ENCODE measurements at regions not wholly inside any gene's neighbourhood (a gene's known extent, or its start where the extent isn't known, plus 50 kb on each side); places are given as distances from the start of the nearest gene placed in this dataset.

- H2AFZ ChIP-seq (ENCODE audit: low read depth, low read length, severe bottlenecking): no peak overlapping the region
- H3K9ac ChIP-seq (ENCODE audit: low read length): no peak overlapping the region
- no peaks in the 10 kb centered on the region for H4K20me1 ChIP-seq (ENCODE audit: low read depth, low read length)
- H3K9me2 ChIP-seq (replicated peaks; ENCODE audit: insufficient read depth, low read length): no peaks in the 10 kb centered on the region
- H3K27ac ChIP-seq (ENCODE audit: low read depth, low read length): no peak overlapping the region
- no peak overlapping the region for H3K4me2 ChIP-seq (ENCODE audit: low read depth, low read length, poor library complexity, severe bottlenecking)
- no peaks in the 10 kb centered on the region for H3K27me3 ChIP-seq (ENCODE audit: low read length)
- H3K4me3 ChIP-seq (ENCODE audit: insufficient read depth, low read length, poor library complexity, severe bottlenecking): no peak overlapping the region
- no peaks in the 10 kb centered on the region for H3K9me3 ChIP-seq (ENCODE audit: insufficient read depth, low read length)
- H3F3A ChIP-seq (ENCODE audit: insufficient read depth): no peaks in the 10 kb centered on the region
- H3K36me3 ChIP-seq (ENCODE audit: low read length): no peaks in the 10 kb centered on the region
- no peak for TF ChIP-seq CTCF (IDR thresholded peaks at IDR 0.05; ENCODE audit: insufficient read depth, low read length, poor library complexity, severe bottlenecking)
- no peaks in the 10 kb centered on the region for H3K79me2 ChIP-seq (ENCODE audit: insufficient read depth, low read length)
These were observed 581.7 kb upstream of the AMOT start for GRCh38 chrX:113422323-113422722.

- Histone ChIP-seq H3K9me2 (replicated peaks; ENCODE audit: insufficient read depth, low read length) (no peaks in the 10 kb centered on the region), H3F3A (ENCODE audit: insufficient read depth) (no peaks in the 10 kb centered on the region), H3K27ac (ENCODE audit: low read depth, low read length) (no peak overlapping the region), H4K20me1 (ENCODE audit: low read depth, low read length) (no peaks in the 10 kb centered on the region), H3K9ac (ENCODE audit: low read length) (no peak overlapping the region), H3K4me3 (ENCODE audit: insufficient read depth, low read length, poor library complexity, severe bottlenecking) (no peak overlapping the region), H3K9me3 (ENCODE audit: insufficient read depth, low read length) (no peaks in the 10 kb centered on the region), H3K27me3 (ENCODE audit: low read length) (no peaks in the 10 kb centered on the region), H3K36me3 (ENCODE audit: low read length) (no peaks in the 10 kb centered on the region), H2AFZ (ENCODE audit: low read depth, low read length, severe bottlenecking) (no peak overlapping the region), H3K79me2 (ENCODE audit: insufficient read depth, low read length) (no peaks in the 10 kb centered on the region), H3K4me2 (ENCODE audit: low read depth, low read length, poor library complexity, severe bottlenecking) (no peak overlapping the region)
- TF ChIP-seq EZH2phosphoT487 (conservative IDR thresholded peaks at IDR 0.05; ENCODE audit: low read length) (no peak), CTCF (IDR thresholded peaks at IDR 0.05; ENCODE audit: insufficient read depth, low read length, poor library complexity, severe bottlenecking) (no peak)
These were observed 580.8 kb upstream of the AMOT start for GRCh38 chrX:113421432-113421831.

- Histone ChIP-seq H4K20me1 (ENCODE audit: low read depth, low read length) (no peaks in the 10 kb centered on the region), H3K36me3 (ENCODE audit: low read length) (no peaks in the 10 kb centered on the region), H3K4me3 (ENCODE audit: insufficient read depth, low read length, poor library complexity, severe bottlenecking) (no peak overlapping the region), H3K9me3 (ENCODE audit: insufficient read depth, low read length) (no peaks in the 10 kb centered on the region), H3K4me2 (ENCODE audit: low read depth, low read length, poor library complexity, severe bottlenecking) (no peak overlapping the region), H2AFZ (ENCODE audit: low read depth, low read length, severe bottlenecking) (no peak overlapping the region), H3K27me3 (ENCODE audit: low read length) (no peaks in the 10 kb centered on the region), H3K9me2 (replicated peaks; ENCODE audit: insufficient read depth, low read length) (no peaks in the 10 kb centered on the region), H3F3A (ENCODE audit: insufficient read depth) (no peaks in the 10 kb centered on the region), H3K9ac (ENCODE audit: low read length) (no peak overlapping the region), H3K27ac (ENCODE audit: low read depth, low read length) (no peak overlapping the region), H3K79me2 (ENCODE audit: insufficient read depth, low read length) (no peaks in the 10 kb centered on the region)
- TF ChIP-seq EZH2phosphoT487 (conservative IDR thresholded peaks at IDR 0.05; ENCODE audit: low read length) (no peak), CTCF (IDR thresholded peaks at IDR 0.05; ENCODE audit: insufficient read depth, low read length, poor library complexity, severe bottlenecking) (no peak)
These were observed 571.5 kb upstream of the AMOT start for GRCh38 chrX:113412106-113412505.

- Histone ChIP-seq H3K79me2 (ENCODE audit: insufficient read depth, low read length) (no peaks in the 10 kb centered on the region), H4K20me1 (ENCODE audit: low read depth, low read length) (no peaks in the 10 kb centered on the region), H3K27ac (ENCODE audit: low read depth, low read length) (no peak overlapping the region), H3F3A (ENCODE audit: insufficient read depth) (no peaks in the 10 kb centered on the region), H3K9ac (ENCODE audit: low read length) (no peak overlapping the region), H3K4me3 (ENCODE audit: insufficient read depth, low read length, poor library complexity, severe bottlenecking) (no peak overlapping the region), H3K27me3 (ENCODE audit: low read length) (no peaks in the 10 kb centered on the region), H3K9me3 (ENCODE audit: insufficient read depth, low read length) (no peaks in the 10 kb centered on the region), H3K4me2 (ENCODE audit: low read depth, low read length, poor library complexity, severe bottlenecking) (no peak overlapping the region), H2AFZ (ENCODE audit: low read depth, low read length, severe bottlenecking) (no peak overlapping the region), H3K36me3 (ENCODE audit: low read length) (no peaks in the 10 kb centered on the region), H3K9me2 (replicated peaks; ENCODE audit: insufficient read depth, low read length) (no peaks in the 10 kb centered on the region)
- TF ChIP-seq CTCF (IDR thresholded peaks at IDR 0.05; ENCODE audit: insufficient read depth, low read length, poor library complexity, severe bottlenecking) (no peak), EZH2phosphoT487 (conservative IDR thresholded peaks at IDR 0.05; ENCODE audit: low read length) (no peak)
These were observed 568.2 kb upstream of the AMOT start for GRCh38 chrX:113408843-113409242.
